Stimulated activated CD4-positive, alpha-beta T cell treated with anti-CD3 and anti-CD28 coated beads, TNF-alpha, amount 100 ng/mL, for 4 hours (primary cell): ENCODE measurements at regions not wholly inside any gene's neighbourhood (a gene's known extent, or its start where the extent isn't known, plus 50 kb on each side); places are given as distances from the start of the nearest gene placed in this dataset.
A peak's percentile ranks its signal among the peaks of the same experiment; 100 is the strongest.

ENCODE experiments used
- DNase-seq, 3 experiments: peaks; one replicate each; pipeline ENCODE4 v3.0.0-alpha.2; 2020; ENCODE audit warnings: low read depth in 3 of 3

GRCh38 chr3:72375237-72376076, 472.8 kb downstream of the SHQ1 start:
- DNase-seq: peak in 2 of 3 experiments; percentile 32 to 34

DNA sequence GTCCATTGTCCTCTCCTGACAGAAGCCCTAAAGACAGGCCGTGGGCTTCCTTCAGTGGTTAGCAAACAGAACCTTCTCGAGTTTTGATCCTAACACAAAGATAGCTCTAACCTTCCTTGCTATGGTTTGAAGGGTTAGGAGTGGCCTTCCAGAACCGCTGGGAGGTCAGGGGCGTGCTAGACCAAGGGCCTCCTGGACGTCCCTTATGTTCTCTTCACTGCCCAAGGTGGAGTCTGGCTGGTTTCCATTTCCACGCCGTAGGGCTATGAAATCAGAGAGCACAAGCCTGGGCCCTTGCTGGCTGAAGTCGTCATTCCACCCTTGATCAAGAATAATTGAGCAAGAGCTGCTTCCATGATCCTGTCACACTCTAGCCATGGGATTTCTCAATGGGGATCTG, 475.1 kb downstream of the SHQ1 start:
- DNase-seq: no peak

DNA sequence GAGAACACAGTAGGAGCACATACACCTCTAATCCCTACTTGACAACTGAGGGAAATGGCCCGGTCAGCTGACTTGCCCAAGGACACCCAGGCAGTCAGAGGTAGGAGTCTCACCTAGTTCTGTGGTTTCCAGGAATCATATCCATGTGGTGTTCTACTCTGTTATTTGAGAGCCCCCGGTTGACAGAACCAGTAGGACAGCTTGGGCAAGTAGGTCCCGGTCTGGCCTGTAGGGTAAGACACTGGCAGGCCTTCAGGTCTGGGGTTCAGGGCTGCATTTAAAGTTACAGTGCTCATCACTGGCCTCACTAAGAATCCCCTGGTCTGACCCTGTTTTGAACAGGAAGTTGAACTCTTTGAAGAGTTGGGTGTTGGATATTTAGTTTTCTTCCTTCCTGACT, 476.1 kb downstream of the SHQ1 start:
- DNase-seq: no peak

DNA sequence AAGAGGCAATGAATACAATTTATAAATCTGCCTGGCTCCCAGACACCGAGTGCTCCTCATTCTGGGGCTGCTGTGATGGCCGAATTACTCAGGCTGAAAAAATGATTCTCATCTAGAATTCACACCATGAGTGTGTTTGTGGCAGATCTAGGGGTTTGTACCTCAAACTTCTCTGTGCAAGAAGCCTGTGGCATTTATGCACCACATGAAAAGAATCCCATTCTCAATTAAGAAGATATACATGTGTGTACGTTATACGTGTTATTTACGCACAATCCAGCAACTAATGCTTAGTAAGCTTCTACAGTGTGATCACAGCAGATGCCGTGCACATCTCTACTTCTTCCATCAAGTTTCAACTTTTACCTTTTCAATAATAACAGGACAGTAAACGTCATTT, 476.8 kb downstream of the SHQ1 start:
- no peak for DNase-seq

- no peak for DNase-seq
Observed at GRCh38 chr3:72370947-72371346, 477.3 kb downstream of the SHQ1 start.

DNA sequence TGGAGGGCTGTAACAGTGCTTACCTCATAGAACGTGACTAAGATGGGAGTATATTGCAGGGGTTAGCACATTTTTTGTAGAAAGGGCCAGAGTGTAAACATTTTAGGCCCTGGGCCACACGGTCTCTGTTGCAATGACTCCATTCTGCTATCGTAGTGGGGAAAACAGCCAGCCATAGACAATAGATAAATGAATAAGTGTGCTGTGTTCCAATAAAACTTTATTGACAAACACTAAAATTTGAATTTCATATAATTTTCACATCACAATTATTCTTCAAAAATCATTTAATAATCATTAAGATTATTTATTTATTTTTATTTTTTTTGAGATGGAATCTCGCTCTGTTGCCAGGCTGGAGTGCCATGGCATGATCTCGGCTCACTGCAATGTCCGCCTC, 478.6 kb downstream of the SHQ1 start:
- no peak for DNase-seq

DNA sequence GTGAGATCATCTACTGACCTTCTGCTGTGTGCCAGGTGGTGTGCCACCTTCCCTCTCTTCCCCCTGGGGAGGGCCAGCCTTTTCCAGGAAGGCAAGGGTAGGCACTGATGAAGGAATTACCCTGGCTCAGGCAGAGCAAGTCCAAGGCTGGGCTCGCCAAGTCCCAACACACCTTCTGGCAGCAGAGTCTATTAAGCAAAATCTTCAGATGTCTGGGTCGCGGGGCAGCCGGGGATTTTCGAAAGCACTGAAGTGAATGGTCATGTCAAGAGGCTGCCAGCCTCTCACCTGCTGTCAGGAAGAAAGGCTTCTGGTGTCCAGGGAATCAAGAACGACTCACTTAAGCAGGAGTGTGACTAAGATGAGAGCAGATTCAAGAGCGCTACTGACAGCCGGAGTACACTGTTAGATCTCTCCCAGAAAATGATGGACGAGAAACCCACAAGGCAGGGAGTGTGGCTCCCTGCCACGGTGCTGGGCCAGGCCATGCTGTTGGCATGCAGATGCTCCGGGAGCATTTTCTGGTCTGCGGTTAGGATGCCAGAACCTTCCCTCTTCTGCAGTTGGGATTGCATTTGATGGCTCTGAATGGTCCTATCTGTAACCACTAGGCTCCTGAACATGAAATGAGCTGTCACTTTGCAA, 479.8 kb downstream of the SHQ1 start:
- no peak for DNase-seq

GRCh38 chr3:72361990-72362389, 486.3 kb downstream of the SHQ1 start:
- no peak for DNase-seq

DNA sequence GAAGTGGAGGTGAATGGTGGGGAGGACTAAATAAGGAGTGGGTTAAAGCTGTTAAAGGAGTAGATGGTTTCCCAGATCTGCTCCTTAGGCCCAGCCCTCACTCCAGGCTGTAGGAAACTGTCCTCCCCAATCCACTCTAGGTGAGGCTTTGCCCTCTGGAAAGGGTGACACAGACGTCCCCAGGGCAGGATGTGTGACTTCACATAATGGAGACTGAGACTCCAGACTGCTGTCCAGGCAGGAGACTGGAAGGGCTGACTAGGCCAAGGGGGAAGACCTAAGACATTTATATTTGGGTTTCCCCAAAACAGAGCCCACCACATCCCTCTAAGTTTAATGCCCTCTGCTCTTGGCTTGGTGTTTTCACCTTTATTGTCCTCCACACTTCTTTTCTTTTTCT, 488.5 kb downstream of the SHQ1 start:
- DNase-seq: no peak

DNA sequence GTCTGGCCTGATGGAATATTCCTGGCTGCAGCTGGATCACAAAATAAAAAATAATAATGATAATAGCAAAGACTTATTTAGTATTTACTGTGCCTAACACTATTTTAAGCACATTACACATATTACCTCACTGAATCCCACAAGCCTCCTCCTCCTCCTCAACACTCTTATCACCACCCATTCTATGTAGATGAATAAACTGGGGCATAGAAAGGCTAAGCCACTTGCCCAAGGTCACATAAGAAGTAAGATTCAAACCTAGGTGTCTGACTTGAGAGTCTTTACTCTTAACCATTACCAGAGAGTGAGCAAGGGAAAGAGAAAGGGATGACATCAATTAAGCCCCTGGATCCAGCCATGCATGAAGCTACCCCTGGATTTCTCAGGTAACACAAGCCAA, 493.1 kb downstream of the SHQ1 start:
- no peak for DNase-seq

GRCh38 chr3:72354486-72354885, 493.8 kb downstream of the SHQ1 start:
- DNase-seq: no peak

GRCh38 chr3:72353236-72354128, 494.8 kb downstream of the SHQ1 start:
- no peak for DNase-seq

GRCh38 chr3:72352176-72352575, 496.1 kb downstream of the SHQ1 start:
- no peak for DNase-seq

DNA sequence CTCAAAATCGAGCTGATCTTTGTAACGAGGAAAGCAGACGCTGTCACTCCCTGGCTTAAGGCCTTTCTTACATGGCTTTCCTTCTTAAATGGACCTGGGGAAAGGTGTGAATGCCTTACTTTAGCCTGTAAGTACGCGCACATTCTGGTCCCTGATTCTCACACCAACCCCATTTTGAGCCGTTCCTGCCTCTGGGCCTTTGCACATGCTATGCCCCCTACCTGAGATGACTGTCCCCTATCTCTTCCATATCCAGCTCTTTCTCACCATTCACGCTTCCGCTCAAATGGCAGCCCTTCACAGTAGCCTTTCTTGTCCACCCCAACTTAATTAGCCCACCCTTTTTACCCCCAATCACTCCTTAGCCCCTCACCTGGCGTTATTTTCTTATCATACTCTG, 496.7 kb downstream of the SHQ1 start:
- no peak for DNase-seq

- no peak for DNase-seq
Observed at GRCh38 chr3:72350761-72351505, 497.3 kb downstream of the SHQ1 start.

DNA sequence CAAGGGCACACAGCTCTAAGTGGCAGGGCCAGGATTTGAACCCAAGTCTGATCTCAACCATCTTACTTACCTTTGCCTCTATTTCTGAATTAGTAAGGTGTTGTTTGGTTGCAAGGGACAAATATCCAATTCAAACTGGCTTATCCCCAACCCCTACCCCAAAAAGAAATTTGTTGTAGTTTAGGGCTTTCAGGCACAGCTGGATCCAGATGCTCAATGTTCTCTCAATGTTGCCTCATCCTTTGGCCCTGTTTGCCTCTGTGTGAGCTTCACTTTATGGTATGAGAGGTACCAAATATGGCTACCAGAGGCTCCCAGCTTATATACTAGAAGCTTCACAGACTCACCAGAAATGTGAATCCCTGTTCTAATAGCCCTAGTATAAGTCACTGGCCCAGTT, 499.9 kb downstream of the SHQ1 start:
- no peak for DNase-seq

DNA sequence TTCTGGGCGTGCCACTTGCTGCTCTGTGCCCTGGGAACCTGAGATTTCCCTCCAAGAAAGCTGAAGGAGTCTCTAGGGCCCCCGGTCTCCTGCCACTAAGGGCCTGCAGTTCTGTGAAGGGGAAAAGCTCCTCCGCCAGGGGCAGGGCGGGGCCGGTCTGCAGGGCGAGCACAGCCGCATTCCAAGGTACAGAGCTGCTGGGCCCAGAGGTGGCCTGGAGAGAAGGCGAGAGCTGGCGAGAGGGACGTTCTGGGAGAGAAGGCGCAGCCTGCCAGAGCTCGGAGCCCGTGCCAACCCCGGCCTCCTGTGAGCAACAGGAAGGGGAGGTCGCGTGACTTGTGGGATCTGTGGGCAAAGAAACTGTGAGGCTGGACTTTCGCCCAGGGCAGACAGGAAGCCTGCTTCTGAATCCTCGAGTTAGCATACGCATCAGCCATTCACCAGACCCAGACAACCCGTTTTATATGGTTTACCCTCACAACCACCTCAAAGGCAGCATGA, 500.4 kb downstream of the SHQ1 start:
- DNase-seq: no peak

- no peak for DNase-seq
Observed at GRCh38 chr3:72346526-72346926, 501.7 kb downstream of the SHQ1 start.

DNA sequence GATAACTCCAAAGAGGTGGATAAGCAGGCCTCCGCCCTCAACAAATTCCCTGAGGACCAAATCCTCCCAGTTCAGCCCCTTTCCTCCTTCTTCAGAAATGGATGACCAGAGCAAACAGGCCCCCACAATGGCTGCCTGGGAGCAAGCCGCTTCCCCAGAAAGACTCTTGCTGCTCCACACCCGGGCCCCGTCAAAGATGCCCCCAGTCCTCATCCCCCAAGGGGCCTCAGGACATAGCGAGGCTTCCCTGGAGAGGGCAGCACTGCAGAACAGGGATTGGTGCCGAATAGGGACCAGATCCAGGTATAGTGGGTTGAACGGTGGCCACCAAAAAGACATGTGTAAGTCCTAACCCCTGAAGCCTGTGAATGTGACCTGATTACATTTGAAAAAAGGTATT, 502.3 kb downstream of the SHQ1 start:
- no peak for DNase-seq

DNA sequence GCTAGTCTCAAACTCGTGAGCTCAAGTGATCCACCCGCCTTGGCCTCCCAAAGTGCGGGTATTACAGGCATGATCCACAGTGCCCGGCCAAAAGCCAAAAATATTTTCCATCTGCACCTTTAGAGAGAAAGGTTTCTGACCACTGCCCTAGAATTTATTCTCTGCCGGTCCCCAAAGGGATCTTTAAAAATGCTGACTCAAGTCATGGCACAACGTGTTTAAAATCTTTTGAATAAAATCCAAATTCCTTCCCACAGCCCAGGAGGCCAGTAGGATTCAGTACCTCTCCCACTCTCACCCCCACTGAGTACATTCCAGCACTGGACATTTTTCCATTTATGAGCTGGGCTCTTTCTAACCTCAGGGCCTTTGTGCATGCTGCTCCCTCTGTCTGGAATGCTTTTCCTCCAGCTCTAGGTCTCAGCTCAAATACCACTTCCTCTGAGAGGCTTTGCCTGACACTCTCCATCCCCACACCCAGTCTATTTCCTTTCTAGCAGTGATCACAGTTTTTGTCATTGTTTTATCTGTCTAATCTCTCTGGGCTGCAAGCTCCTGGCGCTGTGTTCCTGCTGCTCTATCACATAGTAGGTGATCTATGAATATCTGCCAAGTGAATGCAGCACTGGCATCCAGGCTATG, 502.9 kb downstream of the SHQ1 start:
- no peak for DNase-seq

DNA sequence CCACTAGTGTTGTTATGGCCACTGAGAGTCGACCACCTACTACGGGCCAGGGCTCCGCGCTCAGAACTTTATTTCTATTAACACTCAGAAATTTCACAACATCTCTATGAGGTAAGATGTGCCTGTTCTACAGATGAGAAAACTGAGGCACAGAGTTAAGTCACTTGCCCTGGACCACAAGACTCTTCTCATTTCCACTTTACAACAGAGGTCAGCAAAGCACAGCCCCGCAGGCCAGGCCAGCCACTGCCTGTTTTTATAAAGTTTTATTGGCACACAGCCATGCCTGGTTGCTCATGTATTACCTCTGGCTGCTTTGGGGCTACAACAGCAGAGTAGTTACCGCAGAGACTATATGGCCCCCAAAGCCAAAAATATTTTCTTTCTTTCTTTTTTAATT, 503.6 kb downstream of the SHQ1 start:
- no peak for DNase-seq
